NCI-H128 (cell line): ENCODE measurements at regions not wholly inside any gene's neighbourhood (a gene's known extent, or its start where the extent isn't known, plus 50 kb on each side); places are given as distances from the start of the nearest gene placed in this dataset.

ENCODE experiments used
- DNase-seq: peaks from one replicate; lab custom pipeline; 2025; ENCODE audit not compliant: unreplicated experiment; lab: John Stamatoyannopoulos, UW

GRCh38 chr15:95869920-95870319 lies 460.6 kb upstream of the NR2F2 start:
- DNase-seq: no peak

GRCh38 chr15:95872366-95872771 lies 458.1 kb upstream of the NR2F2 start:
- no peak for DNase-seq

GRCh38 chr15:95874637-95875036 lies 455.9 kb upstream of the NR2F2 start:
- DNase-seq: no peak

GRCh38 chr15:95875121-95875643 lies 455.3 kb upstream of the NR2F2 start:
- no peak for DNase-seq

- DNase-seq: no peak
Measured at GRCh38 chr15:95880031-95880570, 450.4 kb upstream of the NR2F2 start.

- DNase-seq: no peak
Measured at GRCh38 chr15:95880630-95881029, 449.9 kb upstream of the NR2F2 start.

GRCh38 chr15:95883064-95883463 lies 447.4 kb upstream of the NR2F2 start:
- DNase-seq: no peak

GRCh38 chr15:95884276-95884675 lies 446.2 kb upstream of the NR2F2 start:
- DNase-seq: no peak

GRCh38 chr15:95887666-95888390 lies 442.7 kb upstream of the NR2F2 start:
- no peak for DNase-seq

GRCh38 chr15:95888762-95889161 lies 441.7 kb upstream of the NR2F2 start:
- DNase-seq: no peak

GRCh38 chr15:95894407-95894956 lies 436.0 kb upstream of the NR2F2 start:
- no peak for DNase-seq

- no peak for DNase-seq
Measured at GRCh38 chr15:95895508-95895907, 435.0 kb upstream of the NR2F2 start.

GRCh38 chr15:95897651-95898050 lies 432.8 kb upstream of the NR2F2 start:
- no peak for DNase-seq

GRCh38 chr15:95898761-95899160 lies 431.7 kb upstream of the NR2F2 start:
- DNase-seq: no peak

- no peak for DNase-seq
Measured at GRCh38 chr15:95901271-95901670, 429.2 kb upstream of the NR2F2 start.

GRCh38 chr15:95902606-95903005 lies 427.9 kb upstream of the NR2F2 start:
- no peak for DNase-seq

- no peak for DNase-seq
Measured at GRCh38 chr15:95903352-95903751, 427.1 kb upstream of the NR2F2 start.

- DNase-seq: no peak
Measured at GRCh38 chr15:95910643-95911212, 419.8 kb upstream of the NR2F2 start.

- DNase-seq: no peak
Measured at GRCh38 chr15:95911570-95912279, 418.8 kb upstream of the NR2F2 start.

GRCh38 chr15:95912280-95912625 lies 418.2 kb upstream of the NR2F2 start:
- DNase-seq: no peak

GRCh38 chr15:95912728-95913127 lies 417.8 kb upstream of the NR2F2 start:
- DNase-seq: no peak

- DNase-seq: no peak
Measured at GRCh38 chr15:95916568-95916967, 413.9 kb upstream of the NR2F2 start.
